IPS DF 4.7 (cell line): ENCODE measurements at regions not wholly inside any gene's neighbourhood (a gene's known extent, or its start where the extent isn't known, plus 50 kb on each side); places are given as distances from the start of the nearest gene placed in this dataset.
"Not testable (repeated sequence)": the region's sequence is repeated elsewhere in the genome, so short reads cannot be mapped to it uniquely, and the experiment has no call there.

Experiments
- DNase-seq: peaks from one replicate; pipeline ENCODE4 v3.0.0-alpha.2; 2013; ENCODE audit warnings: low spot score; ENCODE audit errors: extremely low read depth

DNA sequence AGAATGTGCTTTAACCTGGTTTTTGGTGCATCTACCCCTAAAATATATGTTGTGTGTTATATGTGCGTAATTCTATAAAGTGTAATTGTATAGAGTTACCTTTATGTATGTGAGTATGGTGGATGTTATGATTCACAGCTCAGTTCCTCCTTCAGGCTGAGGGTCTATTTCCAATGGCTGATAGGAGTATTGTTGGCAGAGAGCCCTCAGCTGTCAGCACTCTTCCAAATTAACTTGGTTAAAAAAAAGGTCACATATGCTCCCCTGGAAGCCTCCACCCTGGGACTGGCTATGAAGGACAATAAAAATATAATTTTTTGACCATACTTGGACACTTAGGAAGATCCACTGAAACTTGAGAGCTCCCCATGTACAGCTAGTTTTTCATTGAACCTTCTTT is 250.4 kb upstream of the CDH12 start:
- DNase-seq, result no peak

GRCh38 chr5:23095418-23095817 is 242.3 kb upstream of the CDH12 start:
- DNase-seq, result not testable (repeated sequence)

DNA sequence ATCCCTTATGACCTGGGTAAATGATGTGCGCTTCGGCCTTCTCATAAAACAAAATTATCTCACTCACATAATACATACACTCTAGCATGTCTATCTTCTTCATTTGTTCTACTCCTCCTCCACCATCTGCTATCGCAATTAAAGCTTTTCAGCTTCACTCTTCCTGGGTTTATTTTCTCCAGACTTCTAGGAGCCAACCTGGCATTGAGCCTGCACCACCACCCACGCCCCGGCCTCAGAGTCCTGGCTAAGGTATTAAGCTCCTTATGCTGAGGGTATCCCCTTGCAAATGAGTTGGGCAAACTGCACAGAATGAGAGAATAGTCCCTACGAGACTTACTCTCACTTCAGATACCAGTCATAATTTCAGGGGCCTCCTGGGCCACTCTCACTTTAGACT is 236.1 kb upstream of the CDH12 start:
- DNase-seq, result no peak

- no peak for DNase-seq
Observed at GRCh38 chr5:23084815-23085214, 231.7 kb upstream of the CDH12 start.

GRCh38 chr5:23072179-23072578 is 219.0 kb upstream of the CDH12 start:
- no peak for DNase-seq

- DNase-seq, result no peak
Observed at GRCh38 chr5:23071682-23072081, 218.5 kb upstream of the CDH12 start.

- DNase-seq, result no peak
Observed at GRCh38 chr5:23064710-23065109, 211.6 kb upstream of the CDH12 start.

GRCh38 chr5:23053846-23054245 is 200.7 kb upstream of the CDH12 start:
- no peak for DNase-seq

- DNase-seq, result no peak
Observed at GRCh38 chr5:23042226-23042625, 189.1 kb upstream of the CDH12 start.

DNA sequence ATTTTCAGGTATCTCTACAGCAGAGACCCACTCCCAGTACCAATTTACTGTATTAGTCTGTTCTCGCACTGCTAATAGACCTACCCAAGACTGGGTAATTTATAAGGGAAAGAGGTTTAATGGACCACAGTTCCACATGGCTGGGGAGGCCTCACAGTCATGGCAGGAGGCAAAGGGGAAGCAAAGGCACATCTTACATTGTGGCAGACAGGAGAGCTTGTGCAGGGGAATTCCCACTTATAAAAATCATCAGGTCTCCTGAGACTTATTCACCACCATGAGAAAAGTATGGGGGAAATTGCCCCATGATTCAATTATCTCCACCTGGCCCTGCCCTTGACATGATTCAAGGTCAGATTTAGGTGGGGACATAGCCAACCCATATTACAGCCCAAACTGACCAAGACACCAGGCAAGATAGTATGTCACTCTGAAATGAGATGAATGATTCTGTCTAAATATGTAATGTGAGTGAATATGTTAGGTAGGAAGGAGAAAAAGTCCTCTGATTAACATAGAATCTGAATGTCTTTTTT is 182.5 kb upstream of the CDH12 start:
- no peak for DNase-seq

DNA sequence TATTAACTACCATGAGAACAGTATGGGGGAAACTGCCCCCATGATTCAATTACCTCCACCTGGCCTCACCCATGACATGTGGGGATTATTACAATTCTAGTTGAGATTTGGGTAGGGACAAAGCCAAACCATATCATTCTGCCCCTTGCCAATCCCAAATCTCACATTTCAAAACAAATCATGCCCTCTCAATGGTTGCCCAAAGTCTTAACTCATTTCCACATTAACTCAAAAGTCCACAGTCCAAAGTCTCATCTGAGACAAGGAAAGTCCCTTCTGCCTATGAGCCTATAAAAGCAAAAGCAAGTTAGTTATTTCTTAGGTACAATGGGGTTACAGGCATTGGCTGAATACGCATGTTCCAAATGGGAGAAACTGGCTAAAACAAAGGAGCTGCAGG is 180.7 kb upstream of the CDH12 start:
- DNase-seq, result no peak

DNA sequence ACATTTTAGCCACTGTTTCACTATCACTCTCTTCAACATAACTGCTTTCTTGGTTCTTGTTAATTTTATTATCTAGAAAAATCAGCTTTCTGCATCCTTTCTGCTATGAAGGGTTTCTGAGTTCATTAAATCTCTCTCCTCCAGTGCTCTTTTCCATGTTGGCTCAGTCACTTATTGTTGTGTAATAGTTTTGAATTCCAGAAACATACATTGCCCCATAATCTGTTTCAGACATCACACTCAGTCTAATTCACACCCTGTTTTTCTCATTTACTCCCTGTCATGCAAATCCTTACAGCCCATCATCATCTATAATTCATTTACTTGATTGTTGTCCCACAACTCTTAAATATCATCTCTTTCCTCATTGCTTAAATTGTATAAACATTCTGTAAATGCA is 176.1 kb upstream of the CDH12 start:
- no peak for DNase-seq

DNA sequence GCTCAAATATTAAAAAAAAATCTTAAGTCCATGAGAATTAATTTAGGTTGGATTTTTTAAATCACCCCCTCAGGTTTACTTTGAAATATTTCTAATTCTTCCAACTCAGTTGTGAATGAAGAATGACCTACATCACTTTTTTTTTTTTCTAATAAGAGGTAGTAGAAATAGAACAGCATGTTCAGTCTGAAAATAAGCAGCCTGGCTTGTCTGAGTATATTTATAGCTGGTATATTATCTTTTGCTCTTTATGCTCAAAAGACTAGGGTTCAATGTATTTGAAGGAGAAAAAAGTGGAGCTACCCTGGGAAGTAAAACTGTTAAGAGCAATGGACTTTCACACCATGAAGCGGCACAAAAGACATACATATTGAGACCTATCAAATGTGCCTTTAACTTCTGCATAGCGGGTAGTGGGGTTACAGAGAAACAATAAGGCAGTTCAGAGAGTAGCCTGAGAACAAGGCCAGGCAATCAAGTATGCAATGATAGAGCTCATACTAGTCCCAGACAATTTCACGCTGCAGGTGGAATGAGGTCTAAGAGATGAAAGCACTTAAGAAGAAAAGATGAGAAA is 175.4 kb upstream of the CDH12 start:
- no peak for DNase-seq

DNA sequence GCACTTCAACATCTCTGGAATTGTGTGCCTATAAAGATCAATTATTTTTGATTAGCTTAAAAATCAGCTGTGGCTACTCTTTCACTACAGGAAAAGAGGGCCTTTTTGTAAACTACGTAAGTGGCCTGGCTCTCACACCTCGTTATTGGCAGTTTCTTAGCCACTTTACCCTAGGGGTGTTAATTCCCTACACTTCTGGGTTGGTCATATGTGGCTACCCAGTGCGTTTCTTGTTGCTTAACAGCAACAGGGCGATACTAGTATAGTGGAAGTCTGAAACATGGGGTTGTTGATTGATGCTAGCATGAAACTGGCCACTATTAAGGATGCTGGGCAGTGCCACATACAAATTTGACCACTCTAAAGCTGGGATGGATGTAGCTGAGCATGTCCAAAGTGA is 174.7 kb upstream of the CDH12 start:
- no peak for DNase-seq

DNA sequence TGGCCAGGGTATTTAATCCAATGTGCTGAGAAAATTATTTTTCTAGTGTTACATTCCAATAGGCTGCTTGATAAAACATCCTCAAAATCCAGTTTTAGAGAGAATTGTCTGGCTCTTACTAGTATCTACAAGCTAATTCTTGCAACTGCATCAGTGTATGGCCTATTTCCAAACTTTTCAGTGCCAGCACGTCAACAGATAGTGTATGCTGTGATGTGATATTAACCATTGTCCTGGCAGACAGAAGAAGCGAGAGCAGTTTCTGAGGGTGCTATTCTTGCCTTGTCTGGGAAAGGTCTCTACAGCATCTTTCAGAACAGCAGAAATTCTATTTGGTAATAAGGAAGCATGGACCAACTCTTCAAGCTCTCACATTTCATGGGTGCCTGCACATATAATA is 174.2 kb upstream of the CDH12 start:
- DNase-seq, result no peak

GRCh38 chr5:23026252-23027170 is 173.4 kb upstream of the CDH12 start:
- DNase-seq, result no peak

DNA sequence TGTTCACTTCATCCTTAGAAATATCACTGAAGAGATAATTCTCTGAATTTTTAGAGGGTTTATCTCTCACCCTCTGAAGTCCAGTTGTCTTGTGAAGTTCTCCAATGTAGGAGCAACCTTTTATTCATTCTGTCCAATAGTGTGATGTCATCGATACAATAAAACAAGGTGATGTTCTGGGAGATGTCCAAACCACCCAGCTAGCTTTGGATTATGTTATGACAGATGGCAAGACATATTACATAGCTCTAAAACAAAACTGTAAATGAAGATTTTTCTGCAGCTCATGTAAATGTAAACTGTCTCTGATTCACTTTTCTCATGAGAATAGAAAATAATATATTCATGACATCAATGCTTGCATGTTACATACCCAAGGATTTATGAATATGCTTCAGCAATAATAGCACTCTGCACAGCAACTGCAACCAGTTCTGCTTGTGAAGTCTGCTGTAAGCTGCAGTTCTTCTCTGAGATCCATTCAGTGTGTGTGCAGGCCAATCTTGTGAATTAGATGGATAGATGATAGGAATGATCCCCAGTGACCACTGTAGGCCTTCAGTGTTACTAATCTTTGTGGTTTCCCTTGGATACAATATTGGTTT is 172.6 kb upstream of the CDH12 start:
- no peak for DNase-seq

DNA sequence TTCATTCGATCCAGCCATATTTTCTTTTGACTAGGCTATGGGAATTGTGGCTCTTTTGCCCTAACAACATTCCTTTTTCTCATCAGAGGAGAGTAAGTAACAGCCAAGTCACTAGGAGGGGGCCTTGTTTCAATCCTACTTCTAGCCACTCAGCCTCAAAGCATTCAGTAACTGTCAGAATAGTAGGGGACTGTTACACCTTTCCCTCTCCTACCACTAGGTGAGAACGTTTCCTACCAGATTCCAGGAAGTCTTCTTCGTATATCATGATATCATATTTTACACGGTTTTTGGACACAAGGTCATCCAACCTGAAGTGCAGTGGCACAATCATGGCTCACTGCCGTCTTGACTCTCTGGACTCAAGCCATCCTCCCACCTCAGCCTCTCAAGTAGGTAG is 171.3 kb upstream of the CDH12 start:
- DNase-seq, result no peak

- no peak for DNase-seq
Observed at GRCh38 chr5:23014825-23015224, 161.7 kb upstream of the CDH12 start.

GRCh38 chr5:23014266-23014665 is 161.1 kb upstream of the CDH12 start:
- DNase-seq, result no peak

- no peak for DNase-seq
Observed at GRCh38 chr5:23013395-23013998, 160.4 kb upstream of the CDH12 start.

- no peak for DNase-seq
Observed at GRCh38 chr5:23012842-23013241, 159.7 kb upstream of the CDH12 start.
